Spleen (tissue), 11 donors: ENCODE measurements at regions not wholly inside any gene's neighbourhood (a gene's known extent, or its start where the extent isn't known, plus 50 kb on each side); places are given as distances from the start of the nearest gene placed in this dataset.

Experiments used
- DNase-seq: peaks from one replicate; pipeline ENCODE4 v3.0.0-alpha.2; 2020
- H3K27ac ChIP-seq, 8 donors: fragments of 200-600 bp; sonication (generic) in 7 of 8; 1 replicate in 4 of 8; 2 replicates in 4 of 8; pipeline versions ENCODE4 v1.5.0 to v1.8.0; 2016 to 2021; ENCODE audit warnings: inconsistent platforms in 4 of 8, mild to moderate bottlenecking in 4 of 8, moderate library complexity in 1 of 8
- H3K27me3 ChIP-seq, 7 donors: fragments of 200-600 bp; sonication (generic) in 6 of 7; replicated peaks in 1 of 7; 1 replicate in 4 of 7; 2 replicates in 3 of 7; pipeline versions ENCODE4 v1.5.0 to v1.8.0; 2016 to 2021; ENCODE audit warnings: inconsistent platforms in 3 of 7, mild to moderate bottlenecking in 1 of 7
- H3K36me3 ChIP-seq, 6 donors: fragments of 200-600 bp; sonication (generic) in 5 of 6; 1 replicate in 4 of 6; 2 replicates in 2 of 6; pipeline versions ENCODE4 v1.5.0 to v1.8.0; 2016 to 2021; ENCODE audit warnings: inconsistent platforms in 2 of 6
- H3K4me1 ChIP-seq, 6 donors: fragments of 200-600 bp; sonication (generic) in 5 of 6; 1 replicate in 3 of 6; 2 replicates in 3 of 6; pipeline versions ENCODE4 v1.5.0 to v1.8.0; 2016 to 2021; ENCODE audit warnings: inconsistent platforms in 3 of 6
- H3K4me3 ChIP-seq, 8 donors: fragments of 200-600 bp; sonication (generic) in 7 of 8; 1 replicate in 4 of 8; 2 replicates in 4 of 8; pipeline versions ENCODE4 v1.5.0 to v1.8.0; 2016 to 2021; ENCODE audit warnings: inconsistent platforms in 4 of 8, mild to moderate bottlenecking in 4 of 8, moderate library complexity in 2 of 8
- H3K9me3 ChIP-seq, 8 donors: fragments of 200-600 bp; sonication (generic) in 7 of 8; 1 replicate in 4 of 8; 2 replicates in 4 of 8; pipeline versions ENCODE4 v1.5.0 to v1.8.0; 2016 to 2021; ENCODE audit warnings: inconsistent platforms in 4 of 8
- CTCF ChIP-seq, 11 experiments: fragments of 200-600 bp in 7 of 11; fragments of 450-650 bp in 4 of 11; sonication (generic) in 4 of 11; IDR thresholded peaks in 8 of 11; conservative IDR thresholded peaks in 3 of 11; 1 replicate in 7 of 11; 2 replicates in 4 of 11; pipeline versions ENCODE4 v1.4.0 to v1.8.0; 2016 to 2021; ENCODE audit warnings: antibody characterized with exemption in 11 of 11, inconsistent platforms in 4 of 11, mild to moderate bottlenecking in 1 of 11
- POLR2A ChIP-seq, 3 donors: fragments of 450-650 bp; IDR thresholded peaks; one replicate each; pipeline ENCODE4 v1.5.1; 2017; ENCODE audit warnings: antibody characterized with exemption in 3 of 3, mild to moderate bottlenecking in 1 of 3
- POLR2AphosphoS5 ChIP-seq, 3 donors: sonication (generic); formaldehyde crosslinking; IDR thresholded peaks; one replicate each; pipeline ENCODE4 v1.5.1; 2017; ENCODE audit warnings: antibody characterized with exemption in 3 of 3
- WGBS, 5 donors: extraction: QIAGEN DNeasy Blood & Tissue Kit in 3 of 5; methylation state at CpG; one replicate each; pipeline versions ENCODE4 v1.1.5 to v1.1.7; 2013 to 2018; 5-methylcytosine and 5-hydroxymethylcytosine counted together
- intact Hi-C: fragments of 100-400 bp; cut with DNase I; formaldehyde crosslinking; loops from one replicate; pipeline ENCODE4 v1.15.0; 2023; ENCODE audit warnings: low total_unique reads
- donor health status: healthy with polysubstance abuse.
- donor health status: DM: no; HTN: no; CAD: no; lungs with moderate emphysema.
- donor health status: DM: no; HTN: no; CAD: no.
- donor health status: Bipolar disorder and iron deficiency.
- donor health status: healthy.
- donor health status: DM: no; HTN: no; CAD: no.
- donor health status: DM: yes; HTN: yes; CAD: no.

GRCh38 chr4:79687006-79687405, 279.0 kb upstream of the GK2 start:
- no peak overlapping the region for H3K27ac ChIP-seq
- TF ChIP-seq POLR2AphosphoS5 (IDR thresholded peaks at IDR 0.05) (no peak), CTCF (IDR thresholded peaks at IDR 0.05 in 8 of 11, conservative IDR thresholded peaks at IDR 0.05 in 3 of 11) (no peak), POLR2A (IDR thresholded peaks at IDR 0.05) (no peak)
- intact Hi-C loops: no loop called here
- WGBS, 5 donors: 84 to 91% (median 89%) methylated on average over 2 of the region's 2 CpGs
- H3K36me3 ChIP-seq: no peaks in the 10 kb centered on the region
- no peak for DNase-seq
- no peaks in the 10 kb centered on the region for H3K9me3 ChIP-seq
- H3K4me1 ChIP-seq: no peaks in the 10 kb centered on the region
- no peak overlapping the region for H3K4me3 ChIP-seq
- no peaks in the 10 kb centered on the region for H3K27me3 ChIP-seq

- DNase-seq: no peak
- 88 to 95% (median 93%) methylated on average over 2 of the region's 2 CpGs for WGBS, 5 donors
- intact Hi-C loops: no loop called here
Observed at GRCh38 chr4:79685542-79685941, 277.5 kb upstream of the GK2 start.

GRCh38 chr4:79684516-79684915, 276.5 kb upstream of the GK2 start:
- TF ChIP-seq POLR2AphosphoS5 (IDR thresholded peaks at IDR 0.05) (no peak), CTCF (IDR thresholded peaks at IDR 0.05 in 8 of 11, conservative IDR thresholded peaks at IDR 0.05 in 3 of 11) (no peak), POLR2A (IDR thresholded peaks at IDR 0.05) (no peak)
- WGBS, 5 donors: 66 to 84% (median 77%) methylated on average over 3 of the region's 3 CpGs
- Histone ChIP-seq H3K27ac (no peak overlapping the region), H3K9me3 (no peaks in the 10 kb centered on the region), H3K4me3 (no peak overlapping the region), H3K36me3 (no peaks in the 10 kb centered on the region), H3K27me3 (no peaks in the 10 kb centered on the region), H3K4me1 (no peaks in the 10 kb centered on the region)
- intact Hi-C loops: no loop called here
- no peak for DNase-seq

More at GRCh38 chr4:79685542-79685941, 277.5 kb upstream of the GK2 start:
- Histone ChIP-seq H3K27ac (no peak overlapping the region), H3K27me3 (no peaks in the 10 kb centered on the region), H3K9me3 (no peaks in the 10 kb centered on the region), H3K36me3 (no peaks in the 10 kb centered on the region), H3K4me3 (no peak overlapping the region), H3K4me1 (no peaks in the 10 kb centered on the region)
- TF ChIP-seq POLR2AphosphoS5 (IDR thresholded peaks at IDR 0.05): no peak

- H3K36me3 ChIP-seq: no peaks in the 10 kb centered on the region
- no peaks in the 10 kb centered on the region for H3K27me3 ChIP-seq
- intact Hi-C loops: no loop called here
- WGBS, 5 donors: 69 to 87% (median 75%) methylated on average over 6 of the region's 6 CpGs
- no peak for DNase-seq
- no peak overlapping the region for H3K27ac ChIP-seq
- TF ChIP-seq POLR2AphosphoS5 (IDR thresholded peaks at IDR 0.05) (no peak), POLR2A (IDR thresholded peaks at IDR 0.05) (no peak), CTCF (IDR thresholded peaks at IDR 0.05 in 8 of 11, conservative IDR thresholded peaks at IDR 0.05 in 3 of 11) (no peak)
- no peaks in the 10 kb centered on the region for H3K9me3 ChIP-seq
- H3K4me3 ChIP-seq: no peak overlapping the region
- H3K4me1 ChIP-seq: no peaks in the 10 kb centered on the region
Observed at GRCh38 chr4:79682801-79683530, 274.9 kb upstream of the GK2 start.
